AG09319 (cell line): ENCODE measurements at regions not wholly inside any gene's neighbourhood (a gene's known extent, or its start where the extent isn't known, plus 50 kb on each side); places are given as distances from the start of the nearest gene placed in this dataset.
A peak's percentile ranks its signal among the peaks of the same experiment; 100 is the strongest.

Source experiments
- DNase-seq: peaks from one replicate; pipeline ENCODE4 v3.0.0-alpha.2; 2010; ENCODE audit warnings: low read depth; ENCODE audit errors: extremely low read depth
- CTCF ChIP-seq: IDR thresholded peaks from 2 replicates; pipeline ENCODE4 v1.5.1; 2011; ENCODE audit warnings: low read depth, mild to moderate bottlenecking, inconsistent platforms, low read length, moderate library complexity

DNA sequence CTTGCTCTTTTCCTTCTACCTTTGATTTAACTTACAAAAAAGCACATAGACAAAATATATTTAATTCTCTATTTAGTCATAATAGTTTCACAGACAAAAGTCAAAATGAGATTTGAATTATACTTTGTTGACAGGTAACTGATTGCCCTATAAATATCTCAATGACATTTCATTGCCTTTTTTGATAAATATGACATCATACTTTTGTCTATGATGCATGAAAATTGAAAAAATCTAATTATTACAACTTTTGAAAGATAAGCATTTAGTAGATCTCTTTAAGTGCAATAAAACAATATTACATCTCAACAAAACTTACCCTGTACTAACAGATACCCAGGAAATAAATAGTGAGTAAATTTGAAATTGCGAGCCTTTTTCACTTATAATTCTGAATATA is 147.9 kb downstream of the SERPINI1 start:
- DNase-seq = no peak
- TF ChIP-seq CTCF = no peak

GRCh38 chr3:167882057-167882667 is 146.6 kb downstream of the SERPINI1 start:
- peak; percentile 57 for TF ChIP-seq CTCF

DNA sequence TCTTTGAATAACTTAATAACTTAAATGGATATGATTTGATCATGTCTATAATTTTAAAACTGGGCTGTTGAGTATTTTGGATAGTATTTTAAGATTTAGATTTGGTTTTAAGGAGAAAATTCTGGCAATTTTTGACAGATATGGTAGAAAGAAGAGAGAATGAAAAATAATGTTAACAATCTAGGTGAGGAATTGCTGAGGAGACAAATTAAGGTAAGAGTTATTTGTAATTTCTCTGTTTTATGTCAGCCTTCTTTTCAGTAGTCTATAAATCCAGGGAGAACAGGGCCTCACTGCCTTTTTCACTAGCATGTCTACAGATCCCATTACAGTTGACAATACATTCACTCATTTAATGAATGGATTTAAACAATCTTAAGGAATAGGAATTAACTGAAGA is 144.7 kb downstream of the SERPINI1 start:
- TF ChIP-seq CTCF = no peak
- DNase-seq = no peak

More at GRCh38 chr3:167882057-167882667, 146.6 kb downstream of the SERPINI1 start:
- DNase-seq = peak; percentile 40

GRCh38 chr3:167876620-167877281 is 141.2 kb downstream of the SERPINI1 start:
- peak; percentile 74 for DNase-seq
- TF ChIP-seq CTCF = no peak
